HG03045 (cell line): ENCODE measurements at regions not wholly inside any gene's neighbourhood (a gene's known extent, or its start where the extent isn't known, plus 50 kb on each side); places are given as distances from the start of the nearest gene placed in this dataset.

Experiments used
- ATAC-seq: cut with Tn5 transposase; IDR thresholded peaks from one replicate; pipeline ENCODE4 v1.9.1; 2021; ENCODE audit warnings: mild to moderate bottlenecking, moderate library complexity; ENCODE audit not compliant: unreplicated experiment

DNA sequence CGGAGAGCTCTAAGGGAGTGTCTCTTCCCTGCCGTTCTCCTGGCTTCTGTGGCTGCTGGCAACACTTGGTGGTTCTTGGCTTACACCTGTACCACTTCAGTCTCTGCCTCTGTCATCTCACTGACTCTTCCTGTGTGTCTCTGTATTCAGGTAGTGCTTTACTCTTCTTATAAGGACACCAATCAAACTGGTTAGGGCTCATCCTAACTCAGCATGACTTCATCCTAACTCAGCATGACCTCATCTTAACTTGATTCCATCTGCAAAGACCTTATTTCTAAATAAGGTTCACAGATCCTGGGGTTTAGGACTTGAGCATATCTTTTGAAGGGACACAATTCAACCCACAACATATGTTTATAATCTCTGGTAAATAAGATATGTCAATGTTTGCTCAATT lies 51.6 kb upstream of the DSEL start:
- ATAC-seq, result no peak
